ENCODE measurements at regions not wholly inside any gene's neighbourhood (a gene's known extent, or its start where the extent isn't known, plus 50 kb on each side); places are given as distances from the start of the nearest gene placed in this dataset.

- WGBS (ENCODE audit: missing lambda C conversion rate): 15% methylated on average over 7 of the region's 7 CpGs
- no peaks in the 10 kb centered on the region for H3K9me3 ChIP-seq
- FAIRE-seq (no peak), DNase-seq (ENCODE audit: low read depth in 1 of 2, low spot score in 1 of 2) (peak in 1 of 2 experiments; percentile 4), ATAC-seq (peak in 1 of 2 experiments; percentile 30; a peak in 1 of 6 replicates)
- H3K27ac ChIP-seq: peak overlapping the region in 1 of 2 experiments; percentile 51; a peak in 3 of 6 replicates
- no peak for TF ChIP-seq FOSL2 (IDR thresholded peaks at IDR 0.05)
- TF ChIP-seq FOSL2 (CRISPR knock-in tag; IDR thresholded peaks at IDR 0.05): no peak
- no peak for TF ChIP-seq EP300 (IDR thresholded peaks at IDR 0.05)
- no peak for TF ChIP-seq TFCP2L1 (CRISPR knock-in tag; IDR thresholded peaks at IDR 0.05)
- TF ChIP-seq NPAS2 (CRISPR knock-in tag; IDR thresholded peaks at IDR 0.05; ENCODE audit: borderline replicate concordance): no peak
- TF ChIP-seq, protein P1, sequence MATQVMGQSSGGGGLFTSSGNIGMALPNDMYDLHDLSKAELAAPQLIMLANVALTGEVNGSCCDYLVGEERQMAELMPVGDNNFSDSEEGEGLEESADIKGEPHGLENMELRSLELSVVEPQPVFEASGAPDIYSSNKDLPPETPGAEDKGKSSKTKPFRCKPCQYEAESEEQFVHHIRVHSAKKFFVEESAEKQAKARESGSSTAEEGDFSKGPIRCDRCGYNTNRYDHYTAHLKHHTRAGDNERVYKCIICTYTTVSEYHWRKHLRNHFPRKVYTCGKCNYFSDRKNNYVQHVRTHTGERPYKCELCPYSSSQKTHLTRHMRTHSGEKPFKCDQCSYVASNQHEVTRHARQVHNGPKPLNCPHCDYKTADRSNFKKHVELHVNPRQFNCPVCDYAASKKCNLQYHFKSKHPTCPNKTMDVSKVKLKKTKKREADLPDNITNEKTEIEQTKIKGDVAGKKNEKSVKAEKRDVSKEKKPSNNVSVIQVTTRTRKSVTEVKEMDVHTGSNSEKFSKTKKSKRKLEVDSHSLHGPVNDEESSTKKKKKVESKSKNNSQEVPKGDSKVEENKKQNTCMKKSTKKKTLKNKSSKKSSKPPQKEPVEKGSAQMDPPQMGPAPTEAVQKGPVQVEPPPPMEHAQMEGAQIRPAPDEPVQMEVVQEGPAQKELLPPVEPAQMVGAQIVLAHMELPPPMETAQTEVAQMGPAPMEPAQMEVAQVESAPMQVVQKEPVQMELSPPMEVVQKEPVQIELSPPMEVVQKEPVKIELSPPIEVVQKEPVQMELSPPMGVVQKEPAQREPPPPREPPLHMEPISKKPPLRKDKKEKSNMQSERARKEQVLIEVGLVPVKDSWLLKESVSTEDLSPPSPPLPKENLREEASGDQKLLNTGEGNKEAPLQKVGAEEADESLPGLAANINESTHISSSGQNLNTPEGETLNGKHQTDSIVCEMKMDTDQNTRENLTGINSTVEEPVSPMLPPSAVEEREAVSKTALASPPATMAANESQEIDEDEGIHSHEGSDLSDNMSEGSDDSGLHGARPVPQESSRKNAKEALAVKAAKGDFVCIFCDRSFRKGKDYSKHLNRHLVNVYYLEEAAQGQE (IDR thresholded peaks at IDR 0.05): no peak
- no peak for TF ChIP-seq RFX5 (IDR thresholded peaks at IDR 0.05)
- TF ChIP-seq, protein P2, sequence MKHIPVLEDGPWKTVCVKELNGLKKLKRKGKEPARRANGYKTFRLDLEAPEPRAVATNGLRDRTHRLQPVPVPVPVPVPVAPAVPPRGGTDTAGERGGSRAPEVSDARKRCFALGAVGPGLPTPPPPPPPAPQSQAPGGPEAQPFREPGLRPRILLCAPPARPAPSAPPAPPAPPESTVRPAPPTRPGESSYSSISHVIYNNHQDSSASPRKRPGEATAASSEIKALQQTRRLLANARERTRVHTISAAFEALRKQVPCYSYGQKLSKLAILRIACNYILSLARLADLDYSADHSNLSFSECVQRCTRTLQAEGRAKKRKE (CRISPR knock-in tag; IDR thresholded peaks at IDR 0.05; ENCODE audit: low read depth): no peak
- TF ChIP-seq NFE2L2 (conservative IDR thresholded peaks at IDR 0.05; ENCODE audit: low read length): no peak
- no peak for TF ChIP-seq HEYL (CRISPR knock-in tag; IDR thresholded peaks at IDR 0.05)
- no peak for TF ChIP-seq ZSCAN20 (CRISPR knock-in tag; IDR thresholded peaks at IDR 0.05)
- no peak for TF ChIP-seq HDAC2 (IDR thresholded peaks at IDR 0.05)
- TF ChIP-seq MAX (IDR thresholded peaks at IDR 0.05): no peak
- TF ChIP-seq KDM1A (IDR thresholded peaks at IDR 0.05; ENCODE audit: low read depth): no peak
- TF ChIP-seq GATA3 (IDR thresholded peaks at IDR 0.05; ENCODE audit: borderline replicate concordance): no peak
- TF ChIP-seq CBX8 (IDR thresholded peaks at IDR 0.05): no peak
- TF ChIP-seq, protein P3, sequence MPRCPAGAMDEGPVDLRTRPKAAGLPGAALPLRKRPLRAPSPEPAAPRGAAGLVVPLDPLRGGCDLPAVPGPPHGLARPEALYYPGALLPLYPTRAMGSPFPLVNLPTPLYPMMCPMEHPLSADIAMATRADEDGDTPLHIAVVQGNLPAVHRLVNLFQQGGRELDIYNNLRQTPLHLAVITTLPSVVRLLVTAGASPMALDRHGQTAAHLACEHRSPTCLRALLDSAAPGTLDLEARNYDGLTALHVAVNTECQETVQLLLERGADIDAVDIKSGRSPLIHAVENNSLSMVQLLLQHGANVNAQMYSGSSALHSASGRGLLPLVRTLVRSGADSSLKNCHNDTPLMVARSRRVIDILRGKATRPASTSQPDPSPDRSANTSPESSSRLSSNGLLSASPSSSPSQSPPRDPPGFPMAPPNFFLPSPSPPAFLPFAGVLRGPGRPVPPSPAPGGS (IDR thresholded peaks at IDR 0.05): no peak
- no peak for TF ChIP-seq E2F6 (IDR thresholded peaks at IDR 0.05; ENCODE audit: borderline replicate concordance, low read depth)
- TF ChIP-seq PBX3 (IDR thresholded peaks at IDR 0.05): no peak
- TF ChIP-seq MYC (IDR thresholded peaks at IDR 0.05; ENCODE audit: borderline replicate concordance, low read length): no peak
- TF ChIP-seq EHMT2 (IDR thresholded peaks at IDR 0.05; ENCODE audit: low read depth): no peak
- H3K4me3 ChIP-seq: no peak overlapping the region
- H3K4me2 ChIP-seq: peak overlapping the region; percentile 44; the same call in 1 of the 3 replicates
- H3K4me1 ChIP-seq: 0 out of 3 replicates have a peak, but pooled peaks cover 4% of the 10 kb centered on the region
- CTCF ChIA-PET: interaction anchor here (1.4 to 2.1 kb wide), 3 partner anchors 11 to 1713 kb away, joined by 3 to 10 read pairs (median 5); no protein-coding TSS in a partner anchor
- POLR2A ChIA-PET: no interaction called here
Measured at GRCh38 chr18:51666763-51667191, 469.3 kb upstream of the MEX3C start.

Data from A549 (cell line).